ENCODE measurements at regions not wholly inside any gene's neighbourhood (a gene's known extent, or its start where the extent isn't known, plus 50 kb on each side); places are given as distances from the start of the nearest gene placed in this dataset.

- no peak for TF ChIP-seq ZNF462 (CRISPR knock-in tag; IDR thresholded peaks at IDR 0.05)
- TF ChIP-seq EZH2phosphoT487 (IDR thresholded peaks at IDR 0.05; ENCODE audit: unreplicated experiment), result no peak
Observed at GRCh38 chr3:88542916-88543315, 393.2 kb downstream of the C3orf38 start (continued).

GRCh38 chr3:88572450-88572849, 422.7 kb downstream of the C3orf38 start:
- H2AFZ ChIP-seq, result no peak overlapping the region
- H4K20me1 ChIP-seq (replicated peaks; ENCODE audit: insufficient read depth), result no peaks in the 10 kb centered on the region
- no peak overlapping the region for H3K4me2 ChIP-seq
- ATAC-seq, result no peak
- H3F3A ChIP-seq (replicated peaks; ENCODE audit: low read depth), result no peaks in the 10 kb centered on the region
- Mint-ChIP-seq H3K27me3 (ENCODE audit: insufficient read depth, low read depth, poor library complexity) (peaks cover 2% of the 10 kb centered on the region), H3K36me3 (ENCODE audit: low read depth) (peaks cover 5% of the 10 kb centered on the region; the same call in 2 of the 3 replicates), H3K4me1 (no peaks in the 10 kb centered on the region), H3K4me3 (no peak overlapping the region), H3K9me3 (peaks cover 17% of the 10 kb centered on the region; the same call in 2 of the 3 replicates), H3K27ac (no peak overlapping the region)
- H3K9me2 ChIP-seq (ENCODE audit: insufficient read depth), result no peaks in the 10 kb centered on the region
- H3K4me1 ChIP-seq (ENCODE audit: insufficient read depth), result no peaks in the 10 kb centered on the region
- no peaks in the 10 kb centered on the region for H3K27me3 ChIP-seq (ENCODE audit: insufficient read depth)
- H3K4me3 ChIP-seq, result no peak overlapping the region
- TF ChIP-seq JUNB (IDR thresholded peaks at IDR 0.05; ENCODE audit: unreplicated experiment), result no peak
- H3K79me2 ChIP-seq (replicated peaks; ENCODE audit: insufficient read depth), result no peaks in the 10 kb centered on the region
- no peaks in the 10 kb centered on the region for H3K36me3 ChIP-seq (ENCODE audit: insufficient read depth)
- DNase-seq (ENCODE audit: low spot score), result no peak
- H3K27ac ChIP-seq (ENCODE audit: low read depth), result no peak overlapping the region

GRCh38 chr3:88573472-88573871, 423.7 kb downstream of the C3orf38 start:
- no peak overlapping the region for H3K4me3 ChIP-seq
- H3K4me3 Mint-ChIP-seq, result no peak overlapping the region
- H3K4me1 Mint-ChIP-seq, result no peaks in the 10 kb centered on the region
- H3K36me3 ChIP-seq (ENCODE audit: insufficient read depth), result no peaks in the 10 kb centered on the region
- no peaks in the 10 kb centered on the region for H3K27me3 ChIP-seq (ENCODE audit: insufficient read depth)
- no peaks in the 10 kb centered on the region for H4K20me1 ChIP-seq (replicated peaks; ENCODE audit: insufficient read depth)
- H3K4me2 ChIP-seq, result no peak overlapping the region
- peaks cover 17% of the 10 kb centered on the region; the same call in 2 of the 3 replicates for H3K9me3 Mint-ChIP-seq
- peaks cover 5% of the 10 kb centered on the region; the same call in 2 of the 3 replicates for H3K36me3 Mint-ChIP-seq (ENCODE audit: low read depth)
- H3K27ac ChIP-seq (ENCODE audit: low read depth), result no peak overlapping the region
- no peaks in the 10 kb centered on the region for H3K4me1 ChIP-seq (ENCODE audit: insufficient read depth)
- ATAC-seq, result no peak
- H3F3A ChIP-seq (replicated peaks; ENCODE audit: low read depth), result no peaks in the 10 kb centered on the region
- H3K27me3 Mint-ChIP-seq (ENCODE audit: insufficient read depth, low read depth, poor library complexity), result peaks cover 2% of the 10 kb centered on the region
- no peaks in the 10 kb centered on the region for H3K9me2 ChIP-seq (ENCODE audit: insufficient read depth)
- H2AFZ ChIP-seq, result no peak overlapping the region
- no peaks in the 10 kb centered on the region for H3K79me2 ChIP-seq (replicated peaks; ENCODE audit: insufficient read depth)
- DNase-seq (ENCODE audit: low spot score), result no peak
- H3K27ac Mint-ChIP-seq, result no peak overlapping the region
- no peak for TF ChIP-seq ZNF331 (CRISPR knock-in tag; IDR thresholded peaks at IDR 0.05; ENCODE audit: low read depth)
- TF ChIP-seq NANOG (IDR thresholded peaks at IDR 0.05; ENCODE audit: borderline replicate concordance), result no peak
- TF ChIP-seq EZH2phosphoT487 (IDR thresholded peaks at IDR 0.05; ENCODE audit: unreplicated experiment), result no peak
- no peak for TF ChIP-seq ETS1 (IDR thresholded peaks at IDR 0.05)
- TF ChIP-seq ZNF114 (CRISPR knock-in tag; IDR thresholded peaks at IDR 0.05), result no peak
- no peak for TF ChIP-seq JUNB (IDR thresholded peaks at IDR 0.05; ENCODE audit: unreplicated experiment)
- no peak for TF ChIP-seq CTCF (conservative IDR thresholded peaks at IDR 0.05; ENCODE audit: low read depth in 2 of 2)
- TF ChIP-seq POLR2AphosphoS5 (IDR thresholded peaks at IDR 0.05; ENCODE audit: low read depth), result no peak

Data from GM23338 (cell line).